ENCODE measurements at regions not wholly inside any gene's neighbourhood (a gene's known extent, or its start where the extent isn't known, plus 50 kb on each side); places are given as distances from the start of the nearest gene placed in this dataset.
"Not testable (repeated sequence)": the region's sequence is repeated elsewhere in the genome, so short reads cannot be mapped to it uniquely, and the experiment has no call there.

GRCh38 chr1:244330318-244330625 is 121.4 kb downstream of the ADSS2 start:
- WGBS, 4 donors: 89 to 97% (median 92%) methylated on average over 2 of the region's 2 CpGs
- intact Hi-C loops (cut with DNase I): no loop called here

DNA sequence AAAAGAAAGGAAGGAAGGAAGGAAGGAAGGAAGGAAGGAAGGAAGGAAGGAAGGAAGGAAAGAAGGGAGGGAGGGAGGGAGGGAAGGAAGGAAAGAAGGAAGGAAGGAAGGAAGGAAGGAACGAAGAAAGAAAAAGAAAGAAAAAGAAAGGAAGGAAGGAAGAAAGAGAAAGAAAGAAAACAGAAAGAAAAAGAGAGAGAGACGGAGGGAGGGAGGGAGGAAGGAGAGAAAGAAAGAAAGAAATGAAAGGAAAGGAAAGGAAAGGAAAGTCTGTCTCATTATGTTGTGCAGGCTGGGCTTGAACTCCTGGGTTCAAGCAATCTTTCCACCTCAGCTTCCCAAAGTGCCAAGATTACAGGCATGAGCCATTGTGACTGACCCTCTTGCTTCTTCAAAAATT is 118.9 kb downstream of the ADSS2 start:
- H3K27ac ChIP-seq; DNase-seq; intact Hi-C loops (cut with DNase I); H3K36me3 ChIP-seq; H3K27me3 ChIP-seq; H3K4me1 ChIP-seq; ATAC-seq; H3K4me3 ChIP-seq: not testable (repeated sequence)
- H3K9me3 ChIP-seq: peaks cover 0 to 21% (median 5%) of the 10 kb centered on the region in 12 donors
- 74 to 79% (median 78%) methylated on average over 2 of the region's 2 CpGs for WGBS, 4 donors

More at GRCh38 chr1:244330318-244330625, 121.4 kb downstream of the ADSS2 start:
- DNase-seq: no peak
- Histone ChIP-seq H3K27ac (no peak overlapping the region), H3K4me1 (peaks cover 0 to 6% (median 0%) of the 10 kb centered on the region in 12 donors), H3K27me3 (no peaks in the 10 kb centered on the region), H3K4me3 (no peak overlapping the region), H3K9me3 (peaks cover 0 to 26% (median 5%) of the 10 kb centered on the region in 12 donors), H3K36me3 (no peaks in the 10 kb centered on the region)
- TF ChIP-seq POLR2A (IDR thresholded peaks at IDR 0.05): no peak
- ATAC-seq: no peak

DNA sequence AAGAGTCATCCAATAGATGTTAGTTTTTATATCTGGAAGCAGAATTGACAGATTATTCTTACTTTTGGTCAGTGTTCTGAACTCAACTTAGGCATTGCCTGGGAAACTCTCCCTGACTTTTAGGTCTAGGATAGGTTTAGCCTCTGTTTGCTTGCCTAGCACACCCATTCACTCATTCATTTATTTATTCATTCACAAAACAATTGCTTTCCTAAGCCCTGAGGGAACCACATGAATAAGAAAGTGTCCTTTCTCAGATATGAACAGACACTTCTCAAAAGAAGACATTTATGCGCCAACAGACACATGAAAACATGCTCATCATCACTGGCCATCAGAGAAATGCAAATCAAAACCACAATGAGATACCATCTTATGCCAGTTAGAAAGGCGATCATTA is 117.4 kb downstream of the ADSS2 start:
- DNase-seq; H3K27me3 ChIP-seq; intact Hi-C loops (cut with DNase I); H3K9me3 ChIP-seq; H3K4me3 ChIP-seq; H3K36me3 ChIP-seq; ATAC-seq; H3K27ac ChIP-seq; H3K4me1 ChIP-seq: not testable (repeated sequence)
- WGBS, 4 donors: 92 to 96% (median 94%) methylated on average over 2 of the region's 2 CpGs

DNA sequence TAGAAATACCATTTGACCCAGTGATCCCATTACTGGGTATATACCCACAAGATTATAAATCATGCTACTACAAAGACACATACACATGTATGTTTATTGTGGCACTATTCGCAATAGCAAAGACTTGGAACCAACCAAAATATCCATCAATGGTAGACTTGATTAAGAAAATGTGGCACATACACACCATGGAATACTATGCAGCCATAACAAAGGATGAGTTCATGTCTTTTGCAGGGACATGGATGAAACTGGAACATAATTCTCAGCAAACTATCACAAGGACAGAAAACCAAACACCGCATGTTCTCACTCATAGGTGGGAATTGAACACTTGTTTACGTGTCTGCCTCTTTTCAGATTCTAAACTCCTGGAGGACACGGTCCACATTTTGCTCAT is 116.9 kb downstream of the ADSS2 start:
- H3K9me3 ChIP-seq; intact Hi-C loops (cut with DNase I): not testable (repeated sequence)

DNA sequence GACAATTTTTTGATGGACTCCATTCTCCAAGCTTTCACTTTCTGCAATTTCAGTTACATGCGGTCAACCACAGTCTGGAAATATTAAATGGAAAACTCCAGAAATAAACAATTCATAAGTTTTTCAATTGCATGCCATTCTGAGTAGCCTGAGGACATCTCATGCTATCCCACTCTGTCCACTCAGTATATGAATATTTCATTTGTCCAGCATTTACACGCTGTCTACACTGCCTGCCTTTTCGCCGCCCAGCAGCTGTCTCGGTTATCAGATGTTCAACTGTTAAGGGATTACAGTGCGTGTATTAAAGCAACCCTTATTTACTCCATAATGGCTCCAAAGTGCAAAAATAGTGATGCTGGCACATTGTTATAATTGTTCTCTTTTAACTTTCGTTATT is 116.3 kb downstream of the ADSS2 start:
- Histone ChIP-seq H3K4me1 (no peaks in the 10 kb centered on the region), H3K9me3 (peaks cover 0 to 4% (median 0%) of the 10 kb centered on the region in 12 donors), H3K36me3 (no peaks in the 10 kb centered on the region), H3K27ac (no peak overlapping the region), H3K27me3 (no peaks in the 10 kb centered on the region), H3K4me3 (no peak overlapping the region)
- ATAC-seq (no peak), DNase-seq (no peak)
- intact Hi-C loops (cut with DNase I): no loop called here
- 79 to 87% (median 83%) methylated on average over 7 of the region's 7 CpGs for WGBS, 4 donors
- TF ChIP-seq POLR2A (IDR thresholded peaks at IDR 0.05): no peak
- TF ChIP-seq, protein P1, sequence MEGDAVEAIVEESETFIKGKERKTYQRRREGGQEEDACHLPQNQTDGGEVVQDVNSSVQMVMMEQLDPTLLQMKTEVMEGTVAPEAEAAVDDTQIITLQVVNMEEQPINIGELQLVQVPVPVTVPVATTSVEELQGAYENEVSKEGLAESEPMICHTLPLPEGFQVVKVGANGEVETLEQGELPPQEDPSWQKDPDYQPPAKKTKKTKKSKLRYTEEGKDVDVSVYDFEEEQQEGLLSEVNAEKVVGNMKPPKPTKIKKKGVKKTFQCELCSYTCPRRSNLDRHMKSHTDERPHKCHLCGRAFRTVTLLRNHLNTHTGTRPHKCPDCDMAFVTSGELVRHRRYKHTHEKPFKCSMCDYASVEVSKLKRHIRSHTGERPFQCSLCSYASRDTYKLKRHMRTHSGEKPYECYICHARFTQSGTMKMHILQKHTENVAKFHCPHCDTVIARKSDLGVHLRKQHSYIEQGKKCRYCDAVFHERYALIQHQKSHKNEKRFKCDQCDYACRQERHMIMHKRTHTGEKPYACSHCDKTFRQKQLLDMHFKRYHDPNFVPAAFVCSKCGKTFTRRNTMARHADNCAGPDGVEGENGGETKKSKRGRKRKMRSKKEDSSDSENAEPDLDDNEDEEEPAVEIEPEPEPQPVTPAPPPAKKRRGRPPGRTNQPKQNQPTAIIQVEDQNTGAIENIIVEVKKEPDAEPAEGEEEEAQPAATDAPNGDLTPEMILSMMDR (IDR thresholded peaks at IDR 0.05): no peak

More for the DNA sequence above, 116.9 kb downstream of the ADSS2 start:
- not testable (repeated sequence) for H3K4me1 ChIP-seq, H3K27me3 ChIP-seq, ATAC-seq, H3K27ac ChIP-seq, H3K4me3 ChIP-seq, H3K36me3 ChIP-seq, DNase-seq
- 94 to 98% (median 95%) methylated on average over 4 of the region's 4 CpGs for WGBS, 4 donors

GRCh38 chr1:244336232-244336899 is 115.3 kb downstream of the ADSS2 start:
- H3K27me3 ChIP-seq: no peaks in the 10 kb centered on the region
- no peak overlapping the region for H3K4me3 ChIP-seq

More at GRCh38 chr1:244336232-244336899, 115.3 kb downstream of the ADSS2 start:
- intact Hi-C loops (cut with DNase I): no loop called here
- Histone ChIP-seq H3K4me1 (peaks cover 0 to 2% (median 0%) of the 10 kb centered on the region in 12 donors), H3K27ac (no peak overlapping the region), H3K9me3 (peaks cover 0 to 3% (median 0%) of the 10 kb centered on the region in 12 donors), H3K36me3 (no peaks in the 10 kb centered on the region)
- no peak for TF ChIP-seq POLR2A (IDR thresholded peaks at IDR 0.05)
- TF ChIP-seq, protein P1 (IDR thresholded peaks at IDR 0.05): no peak
- WGBS, 4 donors: 81 to 86% (median 84%) methylated on average over 12 of the region's 12 CpGs
- ATAC-seq: no peak
- DNase-seq: no peak
